ENCODE measurements at regions not wholly inside any gene's neighbourhood (a gene's known extent, or its start where the extent isn't known, plus 50 kb on each side); places are given as distances from the start of the nearest gene placed in this dataset.
"Not testable (repeated sequence)": the region's sequence is repeated elsewhere in the genome, so short reads cannot be mapped to it uniquely, and the experiment has no call there.

DNA sequence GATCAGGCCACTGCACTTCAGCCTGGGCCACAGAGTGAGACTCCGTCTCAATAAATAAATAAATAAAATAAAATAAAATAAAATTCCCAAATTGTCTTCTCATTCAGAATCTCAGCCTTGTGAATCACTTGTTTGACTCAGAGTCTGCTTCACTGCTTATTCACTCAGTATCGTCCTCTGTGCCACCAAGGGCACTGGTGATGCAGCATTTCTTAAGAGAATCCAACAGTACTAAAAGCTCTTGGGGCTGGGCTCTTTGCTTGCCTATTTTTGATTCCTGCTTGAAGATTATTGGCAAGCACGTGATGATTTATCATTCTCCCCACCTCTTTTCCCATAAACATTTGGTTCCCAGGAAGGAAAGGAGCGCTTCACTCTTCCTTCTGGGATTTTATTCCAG, 54.8 kb upstream of the HMGB1 start:
- no peak for DNase-seq (ENCODE audit: low spot score)

DNA sequence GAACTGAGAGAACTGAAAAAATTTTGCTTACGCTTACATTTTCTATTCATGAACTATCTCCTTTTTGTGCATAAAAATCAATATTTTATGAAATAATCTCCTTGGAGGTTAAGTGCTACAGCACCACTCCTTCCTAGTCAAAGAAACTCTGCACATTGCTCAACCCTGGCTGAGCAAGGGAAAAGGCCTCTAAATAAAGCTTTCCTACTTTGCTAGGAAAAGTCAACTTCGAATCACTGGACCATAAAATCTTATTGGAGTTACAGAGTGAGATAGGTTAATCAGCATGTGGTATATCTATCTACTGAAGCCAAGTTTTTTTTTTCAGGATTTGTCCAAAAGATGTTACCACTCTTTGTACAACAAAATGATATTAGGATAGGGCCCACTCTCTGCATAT, 57.5 kb upstream of the HMGB1 start:
- no peak for DNase-seq (ENCODE audit: low spot score)

DNA sequence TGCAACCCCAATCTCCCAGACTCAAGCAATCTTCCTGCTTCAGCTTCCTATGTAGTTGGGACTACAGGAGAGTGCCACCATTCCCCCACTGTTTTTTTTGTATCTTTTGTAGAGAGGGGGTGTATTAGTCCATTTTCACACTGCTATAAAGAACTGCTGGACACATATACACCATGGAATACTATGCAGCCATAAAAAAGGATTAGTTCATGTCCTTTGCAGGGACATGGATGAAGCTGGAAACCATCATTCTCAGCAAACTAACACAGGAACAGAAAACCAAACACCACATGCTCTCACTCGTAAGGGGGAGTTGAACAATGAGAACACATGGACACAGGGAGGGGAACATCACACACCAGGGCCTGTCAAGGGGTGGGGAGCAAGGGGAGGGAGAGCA, 58.1 kb upstream of the HMGB1 start:
- DNase-seq (ENCODE audit: low spot score) = not testable (repeated sequence)

DNA sequence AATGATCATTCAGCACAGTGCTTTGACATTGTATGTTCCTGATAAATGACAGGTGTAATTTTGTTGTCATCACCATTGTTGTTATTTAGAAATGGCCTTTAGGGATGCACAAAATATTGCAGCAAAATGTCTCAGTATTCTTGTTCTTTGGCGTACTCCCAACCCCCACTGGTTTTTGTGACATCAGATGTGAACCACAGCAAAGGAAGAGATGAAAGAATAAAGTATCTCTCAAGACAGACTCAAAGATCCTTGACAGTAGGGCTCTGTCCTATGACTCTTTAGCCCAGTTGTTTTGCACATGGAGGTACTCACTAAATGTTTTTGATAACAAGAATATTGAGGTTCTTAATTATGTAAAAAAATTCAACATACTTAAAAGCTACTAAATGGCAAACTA, 59.5 kb upstream of the HMGB1 start:
- not testable (repeated sequence) for DNase-seq (ENCODE audit: low spot score)

DNA sequence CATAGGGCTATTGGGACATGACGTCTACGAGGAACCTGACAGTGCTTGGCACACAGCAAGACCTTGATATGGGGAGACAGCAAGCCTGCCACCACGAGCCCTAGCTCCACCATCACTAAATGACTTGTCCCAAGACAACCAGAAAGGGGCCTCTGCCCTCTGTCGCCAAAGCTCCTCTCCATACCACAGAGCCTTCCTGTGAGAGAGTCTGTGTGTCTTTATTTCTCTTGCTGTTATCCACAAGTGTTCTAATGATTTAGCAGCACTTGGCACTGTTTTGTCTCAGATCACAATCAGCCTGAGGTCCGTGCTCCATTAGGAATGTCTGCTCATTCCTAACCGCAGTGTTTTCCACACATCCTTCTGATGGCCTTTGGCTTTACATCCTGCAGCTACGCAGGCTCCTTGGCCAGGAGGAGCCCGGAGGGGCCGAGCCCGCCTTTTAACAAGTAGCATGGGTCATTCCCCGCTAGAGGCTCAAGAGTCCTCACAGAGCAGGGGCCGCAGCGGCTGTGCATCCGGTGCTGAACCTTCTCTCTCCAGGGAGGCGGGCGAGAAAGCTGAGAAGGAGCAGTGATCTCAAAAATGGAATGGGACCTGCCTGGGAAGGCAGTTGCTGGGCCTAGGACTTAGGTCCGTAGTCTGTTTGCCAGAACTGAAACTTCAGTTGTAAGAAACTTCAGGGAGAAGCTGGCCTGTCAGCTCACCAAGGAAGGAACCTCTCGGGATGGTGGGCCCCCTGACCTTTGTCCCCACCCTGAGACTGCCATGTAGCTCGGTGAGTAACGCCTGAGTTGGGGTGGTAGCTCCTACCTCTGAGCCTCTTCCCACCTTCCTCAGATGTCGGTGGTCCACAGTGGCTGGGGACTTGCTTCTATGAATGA, 61.1 kb upstream of the HMGB1 start:
- DNase-seq (ENCODE audit: low spot score) = no peak

DNA sequence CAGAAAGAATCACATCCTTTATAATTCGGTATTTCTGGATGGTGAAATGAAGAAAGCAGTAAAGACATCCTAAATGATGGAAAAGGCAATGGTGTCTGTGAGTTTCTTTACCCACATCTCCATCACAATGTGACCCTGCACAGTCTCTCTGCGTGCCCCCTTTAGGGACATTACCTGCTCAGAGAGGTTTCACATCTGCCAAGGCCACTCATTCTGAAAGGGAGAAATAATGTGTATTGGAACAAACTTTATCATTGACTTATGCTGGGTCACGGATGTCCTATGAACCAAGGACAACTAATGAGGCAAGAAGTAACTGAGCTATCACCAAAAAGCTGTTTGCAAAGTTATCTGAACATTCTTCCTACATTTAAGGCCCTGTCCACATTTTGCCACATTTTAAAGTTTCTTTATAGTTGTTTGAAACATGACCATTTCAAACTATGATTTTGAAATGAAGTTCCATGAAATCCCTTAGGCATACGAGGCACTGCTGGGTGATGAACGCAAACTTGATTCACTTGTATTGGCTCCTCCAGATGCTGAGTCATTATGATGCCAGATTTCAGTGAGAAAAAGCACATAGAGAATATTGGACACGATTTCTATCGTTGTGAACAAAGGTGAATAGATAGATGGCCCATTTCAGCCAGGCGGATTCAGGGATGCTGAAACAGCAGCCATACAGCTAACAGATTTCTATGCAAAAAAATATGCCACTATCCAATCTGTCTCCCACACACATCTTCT, 63.5 kb upstream of the HMGB1 start:
- no peak for DNase-seq (ENCODE audit: low spot score)

DNA sequence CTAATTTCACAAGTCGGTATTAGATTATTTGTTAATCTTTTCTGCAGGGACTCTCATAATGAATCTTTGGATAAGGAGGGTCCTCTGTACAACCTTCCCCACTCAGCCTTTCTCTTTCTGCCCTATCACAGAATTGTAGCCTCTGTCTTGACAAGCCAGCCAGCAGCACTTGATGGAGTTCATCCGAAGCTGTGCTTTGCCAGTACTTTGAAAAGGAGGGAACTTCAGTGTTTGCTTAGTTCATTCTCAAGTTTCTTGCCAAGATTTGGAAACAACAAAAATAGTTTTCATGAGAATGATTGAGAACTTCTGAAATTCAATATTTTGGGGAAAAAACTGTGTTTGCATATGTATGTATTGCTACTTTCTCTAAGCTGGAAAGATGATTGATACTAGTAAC, 69.3 kb upstream of the HMGB1 start:
- no peak for DNase-seq (ENCODE audit: low spot score)

DNA sequence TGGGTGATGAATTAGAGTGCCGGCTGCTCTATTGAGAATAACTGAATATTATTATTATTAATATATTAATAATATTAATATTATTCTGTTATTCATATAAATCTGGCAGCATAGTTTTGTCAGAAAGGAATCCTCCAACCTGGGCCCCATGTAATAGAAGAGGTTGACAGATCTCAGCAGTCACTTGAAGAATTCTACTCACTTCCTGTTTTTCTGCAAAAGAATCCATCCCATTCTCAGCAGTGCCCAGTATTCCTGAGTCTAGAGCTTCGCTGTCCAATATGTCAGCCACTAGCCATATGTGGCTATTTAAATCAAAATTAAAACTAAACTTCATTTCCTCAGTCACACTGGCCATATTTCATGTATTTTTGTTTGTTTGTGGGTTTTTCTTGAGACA, 72.4 kb upstream of the USPL1 start:
- no peak for DNase-seq (ENCODE audit: low spot score)

DNA sequence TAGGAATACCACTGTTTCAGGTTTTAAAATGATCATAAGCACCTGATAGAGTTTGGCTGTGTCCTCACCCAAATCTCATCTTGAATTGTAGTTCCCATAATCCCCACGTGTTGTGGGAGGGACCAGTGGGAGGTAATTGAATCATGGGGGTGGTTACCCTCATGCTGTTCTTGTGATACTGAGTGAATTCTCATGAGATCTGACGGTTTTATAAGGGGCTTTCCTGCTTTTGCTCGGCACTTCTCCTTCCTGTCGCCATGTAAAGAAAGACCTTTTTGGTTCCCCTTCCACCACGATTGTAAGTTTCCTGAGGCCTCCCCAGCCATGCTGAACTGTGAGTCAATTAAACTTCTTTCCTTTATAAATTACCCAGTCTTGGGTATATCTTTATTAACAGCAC, 69.7 kb upstream of the USPL1 start:
- DNase-seq (ENCODE audit: low spot score) = not testable (repeated sequence)

DNA sequence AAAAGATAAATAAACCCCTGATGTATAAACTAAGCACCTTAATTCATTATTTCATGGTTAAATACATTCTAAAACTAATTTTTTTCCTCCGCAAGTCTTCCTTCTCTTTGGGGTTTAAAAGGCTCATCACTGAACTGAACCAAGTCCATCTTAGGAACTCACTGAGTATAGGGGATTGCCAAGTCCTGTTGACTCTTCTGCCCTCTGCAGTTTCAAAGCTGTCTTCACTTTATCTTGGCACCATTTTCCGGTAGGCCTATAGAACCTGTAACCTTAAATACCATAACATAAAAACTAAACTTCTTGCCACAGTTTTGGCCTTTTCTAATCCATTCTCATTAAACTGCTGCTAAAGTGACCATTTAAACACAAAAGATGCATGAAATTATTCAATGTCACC, 66.5 kb upstream of the USPL1 start:
- DNase-seq (ENCODE audit: low spot score) = peak; percentile 19

DNA sequence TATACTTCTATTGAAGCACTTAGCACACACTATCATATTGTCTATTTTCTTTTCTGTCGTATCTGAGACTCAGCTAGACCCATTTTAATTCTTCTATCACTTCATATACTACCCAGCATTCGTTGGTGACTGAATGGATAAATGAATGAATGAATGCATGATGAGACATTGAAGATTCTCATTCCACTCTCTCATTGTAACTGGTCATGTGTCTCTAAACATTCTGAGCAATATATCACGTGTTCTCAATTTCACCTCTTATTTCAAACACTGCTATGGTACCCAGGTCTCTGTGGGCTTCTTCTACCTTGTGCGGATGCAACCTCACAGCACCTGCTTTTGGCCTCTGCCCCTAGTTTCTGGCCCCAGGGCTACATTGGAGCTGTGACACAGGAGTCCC, 65.2 kb upstream of the USPL1 start:
- no peak for DNase-seq (ENCODE audit: low spot score)

DNA sequence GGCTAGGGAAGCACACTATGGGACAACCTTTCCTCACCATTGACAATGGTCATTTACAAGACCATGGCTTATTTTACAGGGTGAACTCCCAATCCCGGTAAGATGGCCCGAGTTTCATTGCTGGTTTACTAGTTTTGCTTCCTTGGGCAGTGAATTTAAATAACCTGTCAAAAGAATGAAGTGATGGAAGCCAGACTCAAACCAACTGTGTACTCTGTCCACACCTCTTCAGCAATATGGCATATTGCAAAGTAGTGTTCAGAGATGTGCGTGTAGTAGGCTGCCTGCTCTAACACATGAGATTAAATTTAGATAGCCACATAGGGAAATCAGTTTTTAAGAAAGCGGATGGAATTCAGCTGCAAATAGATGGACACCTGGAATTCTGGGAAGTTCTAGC, 58.4 kb upstream of the USPL1 start:
- no peak for DNase-seq (ENCODE audit: low spot score)

DNA sequence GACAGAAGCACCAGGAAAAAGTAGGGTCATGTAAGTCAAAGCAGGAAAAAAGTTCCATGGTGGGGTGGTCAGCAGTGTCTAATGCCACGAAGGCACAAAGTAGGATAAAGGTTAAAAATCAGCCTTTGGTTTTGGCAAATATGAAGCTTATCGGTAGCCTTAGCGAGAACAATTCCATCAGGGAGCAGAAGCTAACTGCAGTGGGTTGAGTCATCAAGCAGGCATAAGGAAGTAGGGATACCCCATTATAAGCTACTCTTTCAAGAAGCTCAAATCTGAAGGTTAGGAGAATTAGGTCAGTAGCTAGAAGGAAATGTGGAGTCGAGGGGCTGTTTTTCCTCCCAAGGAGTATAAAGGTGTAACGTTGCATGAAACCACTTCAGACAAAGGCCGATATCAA, 57.5 kb upstream of the USPL1 start:
- DNase-seq (ENCODE audit: low spot score) = no peak

DNA sequence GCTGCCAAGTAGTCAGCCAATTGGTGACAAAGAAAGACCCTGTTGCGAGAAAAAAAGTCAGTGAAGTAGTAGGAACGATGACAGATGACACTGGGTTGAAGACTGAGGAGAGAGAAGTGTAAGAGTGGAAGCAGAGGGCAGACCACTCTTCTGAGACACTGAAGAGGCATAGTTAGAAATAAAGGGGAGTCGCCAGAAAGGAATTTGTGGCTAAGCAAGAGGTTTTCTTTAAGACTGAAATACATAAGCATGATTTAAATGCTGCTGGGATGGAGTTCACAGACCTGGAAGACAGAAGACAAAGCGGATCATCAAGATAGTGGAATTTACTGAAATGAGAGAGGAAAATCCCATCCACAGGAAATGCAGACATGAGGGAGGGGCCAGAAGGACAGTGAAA, 56.2 kb upstream of the USPL1 start:
- no peak for DNase-seq (ENCODE audit: low spot score)

DNA sequence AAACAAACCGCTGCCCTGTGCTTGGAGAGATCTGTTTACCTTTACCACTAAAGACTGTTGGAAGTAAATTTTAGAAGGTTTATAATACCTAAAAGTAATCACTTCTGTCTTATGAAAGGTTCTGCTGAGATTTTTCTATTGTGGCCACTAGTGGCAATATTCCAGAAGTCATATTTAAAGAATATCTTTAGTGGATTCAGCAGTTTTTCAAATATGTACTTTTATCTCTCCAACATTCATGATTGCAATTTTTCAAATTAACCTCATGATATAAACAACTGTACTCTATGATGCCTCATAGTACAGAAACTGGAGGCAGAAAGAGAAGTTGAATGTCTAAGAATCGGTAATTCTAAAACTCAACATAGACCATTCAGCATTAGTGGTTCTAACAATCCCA, 53.2 kb upstream of the USPL1 start:
- DNase-seq (ENCODE audit: low spot score) = no peak

DNA sequence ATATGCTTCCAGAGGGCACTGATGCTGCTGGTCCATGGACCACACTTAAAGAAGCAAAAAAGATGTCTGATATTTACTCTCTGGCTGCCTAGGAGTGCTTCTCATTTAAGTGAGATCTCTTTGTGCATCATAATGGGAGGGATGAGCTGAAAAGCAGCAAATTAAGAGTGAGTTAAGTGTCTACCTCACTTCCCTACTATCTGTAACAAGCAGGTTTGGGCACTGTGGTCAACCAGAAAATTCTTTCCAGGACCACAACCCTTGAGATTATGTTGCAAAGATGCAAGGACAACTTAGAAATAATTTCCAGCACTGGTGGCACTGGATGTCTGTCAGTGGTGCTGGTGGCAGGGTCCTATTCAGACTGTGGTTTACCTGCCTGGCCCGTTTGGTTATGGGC, 52.1 kb upstream of the USPL1 start:
- no peak for DNase-seq (ENCODE audit: low spot score)

DNA sequence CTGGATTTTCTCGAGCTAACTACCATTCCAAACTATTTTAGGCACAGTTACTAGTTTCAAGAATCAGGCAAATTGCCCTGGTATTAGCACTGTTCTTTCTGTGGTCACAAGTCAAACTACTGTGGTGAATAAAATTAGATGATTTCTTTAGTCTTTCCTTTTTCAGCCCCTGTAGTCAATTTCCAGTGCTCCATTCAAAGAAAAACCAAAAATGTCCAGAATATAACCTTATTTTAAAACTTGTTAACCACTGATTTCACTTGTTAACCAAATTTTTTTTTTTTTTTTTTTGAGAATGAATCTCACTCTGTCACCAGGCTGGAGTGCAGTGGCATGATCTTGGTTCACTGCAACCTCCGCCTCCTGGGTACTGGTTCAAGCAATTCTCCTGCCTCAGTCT, 50.6 kb upstream of the USPL1 start:
- no peak for DNase-seq (ENCODE audit: low spot score)

Data from CD4-positive, alpha-beta T cell treated with Interleukin-15 for 4 hours (primary cell).